Activated effector memory CD4-positive, alpha-beta T cell treated with anti-CD3 and anti-CD28 coated beads, Interleukin-2, amount 50 U/mL, for 16 hours (primary cell): ENCODE measurements at regions not wholly inside any gene's neighbourhood (a gene's known extent, or its start where the extent isn't known, plus 50 kb on each side); places are given as distances from the start of the nearest gene placed in this dataset.

ENCODE experiments used
- DNase-seq: peaks from one replicate; pipeline ENCODE4 v3.0.0-alpha.2; 2020

GRCh38 chr13:40328091-40328490, 338.4 kb downstream of the FOXO1 start:
- no peak for DNase-seq

GRCh38 chr13:40329781-40330485, 336.5 kb downstream of the FOXO1 start:
- no peak for DNase-seq

DNA sequence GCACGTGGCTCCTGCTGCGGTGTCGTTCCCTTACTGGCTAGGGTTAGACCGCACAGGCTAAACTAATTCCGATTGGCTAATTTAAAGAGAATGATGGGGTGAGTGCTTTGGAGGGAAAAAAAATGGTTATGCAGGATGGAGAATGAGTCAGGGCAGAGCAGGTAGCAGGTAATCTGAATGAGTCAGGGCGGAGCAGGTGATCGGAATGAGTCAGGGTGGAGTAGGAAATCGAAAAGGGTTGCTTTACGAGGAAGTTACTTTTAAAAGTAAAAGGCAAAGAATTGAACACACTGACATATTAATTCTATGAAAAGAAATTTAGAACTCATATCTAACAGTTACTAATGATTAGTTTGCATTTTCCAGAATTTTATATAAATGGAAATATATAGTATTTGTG, 335.5 kb downstream of the FOXO1 start:
- no peak for DNase-seq

GRCh38 chr13:40331802-40332201, 334.6 kb downstream of the FOXO1 start:
- DNase-seq, result no peak

DNA sequence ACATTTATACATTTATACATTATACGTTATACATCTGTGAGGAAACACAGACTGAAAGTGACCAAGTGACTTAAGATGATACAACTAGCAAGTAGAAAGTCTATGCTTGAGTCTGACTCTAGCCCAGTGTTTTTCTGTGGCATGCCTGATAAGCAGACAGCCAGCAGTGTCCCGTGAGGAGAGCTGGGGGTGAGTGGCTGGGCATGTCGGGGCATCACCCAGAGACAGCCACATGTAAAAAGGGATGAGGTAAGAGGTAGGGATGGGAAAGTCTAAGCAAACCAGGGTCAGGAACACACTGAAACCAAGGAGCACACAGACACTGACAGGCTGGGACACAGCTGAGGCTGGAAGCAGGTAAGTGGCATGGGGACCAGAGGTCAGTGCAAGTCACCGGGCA, 333.2 kb downstream of the FOXO1 start:
- no peak for DNase-seq

GRCh38 chr13:40334031-40334430, 332.4 kb downstream of the FOXO1 start:
- DNase-seq, result no peak

- DNase-seq, result no peak
These were observed 331.8 kb downstream of the FOXO1 start for GRCh38 chr13:40334616-40335015.

- no peak for DNase-seq
These were observed 329.9 kb downstream of the FOXO1 start for GRCh38 chr13:40336228-40337221.

DNA sequence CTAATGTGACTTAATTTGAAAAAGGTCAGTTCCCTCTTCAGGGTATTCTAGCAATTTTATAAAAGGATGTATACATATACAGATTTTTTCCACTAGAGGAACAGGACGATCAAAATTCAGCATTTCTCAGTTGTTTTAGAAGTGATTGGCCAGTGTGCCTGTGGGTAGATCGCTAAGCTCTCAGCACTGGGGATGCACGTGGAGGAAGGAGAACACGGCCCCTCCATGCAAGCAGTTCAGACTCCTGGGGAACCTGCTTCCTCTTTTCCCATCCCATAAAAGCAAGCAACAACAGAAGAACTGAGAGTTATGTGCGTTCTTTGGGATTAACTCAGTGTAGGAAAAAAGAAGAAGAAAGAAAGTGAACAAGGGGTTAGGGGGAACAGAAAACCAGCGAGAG, 328.8 kb downstream of the FOXO1 start:
- DNase-seq, result no peak

DNA sequence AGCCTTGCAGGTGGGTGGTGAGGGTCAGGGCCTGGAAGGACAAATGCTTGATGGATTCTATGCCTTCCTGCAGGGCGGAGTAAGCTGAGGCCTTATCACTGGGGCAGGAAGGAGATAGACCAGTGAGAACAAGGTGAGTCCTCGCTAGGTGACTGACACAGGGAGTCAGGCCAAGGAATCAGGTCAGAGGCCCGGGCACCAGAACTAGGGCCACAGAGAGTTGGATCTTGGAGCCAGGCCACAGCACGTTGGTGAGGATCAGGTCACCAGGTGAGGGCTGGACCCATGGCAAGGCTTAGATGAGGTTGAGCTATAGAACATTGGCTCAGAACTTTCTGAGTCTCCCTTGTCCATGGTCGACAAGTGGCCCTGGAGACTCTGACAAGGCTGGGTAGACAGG, 328.2 kb downstream of the FOXO1 start:
- no peak for DNase-seq

GRCh38 chr13:40340368-40341095, 325.9 kb downstream of the FOXO1 start:
- no peak for DNase-seq

DNA sequence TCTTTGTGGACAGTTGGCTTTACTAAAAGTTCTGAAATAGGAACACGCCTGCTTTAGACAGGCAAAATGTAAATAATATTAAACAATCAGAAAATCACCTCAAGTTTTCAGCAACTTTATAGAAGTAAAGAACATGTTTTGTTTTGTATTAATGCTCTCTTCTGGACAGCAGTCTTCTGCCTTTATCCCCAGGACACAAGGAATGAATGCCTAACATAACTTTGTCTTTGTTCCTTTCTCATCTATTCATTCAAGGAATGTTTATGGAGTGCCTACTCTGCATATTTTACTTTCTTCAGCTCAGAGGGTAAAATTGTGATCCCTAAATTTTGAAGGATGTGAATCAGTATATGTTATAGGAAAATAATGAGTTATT, 325.4 kb downstream of the FOXO1 start:
- no peak for DNase-seq

GRCh38 chr13:40341501-40341900, 324.9 kb downstream of the FOXO1 start:
- no peak for DNase-seq

DNA sequence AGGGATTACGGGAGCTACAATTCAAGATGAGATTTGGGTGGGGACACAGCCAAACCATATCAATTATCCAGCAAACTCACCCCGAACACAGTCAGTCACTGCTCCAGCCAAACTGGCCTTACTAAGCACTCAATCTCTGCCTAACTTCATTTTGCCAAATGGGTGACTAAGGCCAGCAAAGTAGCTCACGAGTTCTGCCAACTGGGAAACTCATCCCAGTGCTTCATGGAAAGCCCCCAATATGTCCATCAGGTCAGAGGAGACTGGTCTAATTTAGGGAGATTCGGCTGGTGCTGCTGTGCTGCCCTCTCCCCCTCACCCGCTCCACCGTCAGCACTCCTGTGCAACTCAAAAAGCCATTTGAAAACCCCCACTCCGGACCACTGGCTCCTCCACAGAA, 324.0 kb downstream of the FOXO1 start:
- DNase-seq, result no peak

DNA sequence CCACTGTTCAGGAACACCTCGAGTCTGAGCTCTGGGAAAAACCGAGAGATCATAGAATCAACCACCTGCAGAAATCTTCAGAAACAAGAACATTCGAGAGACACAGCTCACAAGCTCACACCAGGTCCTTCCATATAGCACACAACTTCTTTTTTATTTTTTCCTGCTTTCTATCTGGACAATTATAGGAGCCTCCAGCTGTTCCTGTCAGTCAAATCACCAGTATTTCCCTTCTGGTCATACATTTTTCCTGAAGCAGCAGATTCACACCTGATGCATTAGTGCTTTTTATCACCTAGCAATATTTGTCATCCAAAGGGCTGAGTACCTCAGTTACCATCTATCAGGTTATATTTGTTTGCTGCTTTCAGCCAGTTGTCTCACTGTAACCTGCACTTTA, 323.5 kb downstream of the FOXO1 start:
- no peak for DNase-seq

- no peak for DNase-seq
These were observed 322.7 kb downstream of the FOXO1 start for GRCh38 chr13:40343550-40344269.

DNA sequence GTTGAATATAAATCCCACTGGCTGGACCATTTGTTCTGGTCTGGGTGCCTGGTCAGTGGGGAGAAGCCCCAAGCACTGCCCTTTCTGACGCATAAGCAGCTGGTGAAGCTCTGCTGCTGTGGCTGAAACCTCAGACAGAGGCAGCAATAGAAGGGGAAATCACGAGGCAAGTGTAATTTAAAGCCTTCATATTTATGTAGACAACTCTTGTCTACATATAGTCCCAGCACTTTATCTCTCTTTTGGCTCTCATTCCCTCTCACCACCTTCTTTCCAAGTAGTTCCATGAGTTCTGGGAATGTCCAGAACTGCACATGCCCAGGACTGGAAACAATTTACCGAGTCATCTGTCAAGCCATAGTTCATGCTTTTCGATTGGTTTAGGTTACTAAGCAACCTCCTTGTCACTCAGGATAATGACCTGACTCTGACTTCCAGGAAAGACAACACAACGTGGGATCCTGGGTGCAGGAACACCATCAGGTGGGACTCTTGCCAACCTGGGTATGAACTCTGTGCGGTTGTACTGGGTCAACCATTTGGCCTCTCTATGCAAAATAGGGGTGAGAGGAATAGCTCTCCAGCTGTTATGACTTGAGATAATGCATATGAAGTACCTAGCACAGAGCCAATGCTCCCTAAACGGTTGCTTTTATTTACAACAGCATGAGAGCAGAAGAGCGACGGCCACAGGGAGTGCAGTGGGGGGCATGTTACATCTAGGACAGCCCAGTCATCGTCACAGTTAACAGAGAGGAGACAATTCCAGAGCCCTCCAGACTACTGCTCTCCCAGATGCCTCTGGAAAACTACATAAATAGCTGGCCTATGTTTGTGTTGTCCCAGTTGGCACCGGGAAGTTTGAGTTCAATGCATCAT, 321.9 kb downstream of the FOXO1 start:
- no peak for DNase-seq

DNA sequence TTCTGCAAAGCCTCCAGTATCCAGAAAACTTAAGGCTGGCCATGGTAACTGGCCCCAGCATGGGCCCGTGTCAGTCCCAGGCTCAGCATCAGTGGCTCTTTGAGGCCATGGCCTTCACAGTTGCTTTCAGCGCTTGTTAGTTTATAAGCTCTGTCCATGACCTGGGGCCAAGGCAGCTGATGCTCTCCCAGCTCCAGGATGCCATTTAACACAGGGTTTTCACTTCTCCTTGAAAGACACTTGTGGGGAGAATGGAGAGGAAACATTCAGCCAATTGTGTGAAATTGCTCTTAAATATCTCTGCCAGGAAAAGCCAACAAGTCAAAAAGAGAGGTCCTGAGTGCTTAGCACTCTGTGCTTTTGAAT, 321.3 kb downstream of the FOXO1 start:
- no peak for DNase-seq

GRCh38 chr13:40345654-40346372, 320.6 kb downstream of the FOXO1 start:
- DNase-seq, result no peak

DNA sequence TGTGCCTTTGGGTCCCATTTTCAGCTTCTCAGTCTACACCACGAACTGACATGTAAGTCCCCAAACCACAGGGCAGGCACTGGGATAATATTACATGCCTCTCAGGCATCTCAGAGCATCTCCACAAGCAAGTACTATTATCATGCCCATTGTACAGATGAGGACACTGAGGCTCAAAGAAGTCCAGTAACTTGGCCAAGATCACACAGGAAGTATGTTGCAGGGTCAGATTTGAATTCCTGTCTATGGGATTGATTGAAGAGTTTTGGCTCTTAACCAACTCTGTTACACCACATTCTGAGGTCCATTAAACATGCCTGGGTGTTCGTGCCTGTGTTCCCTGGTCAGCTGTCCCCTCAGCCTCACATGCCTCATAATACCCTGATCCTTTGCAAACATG, 319.8 kb downstream of the FOXO1 start:
- no peak for DNase-seq

DNA sequence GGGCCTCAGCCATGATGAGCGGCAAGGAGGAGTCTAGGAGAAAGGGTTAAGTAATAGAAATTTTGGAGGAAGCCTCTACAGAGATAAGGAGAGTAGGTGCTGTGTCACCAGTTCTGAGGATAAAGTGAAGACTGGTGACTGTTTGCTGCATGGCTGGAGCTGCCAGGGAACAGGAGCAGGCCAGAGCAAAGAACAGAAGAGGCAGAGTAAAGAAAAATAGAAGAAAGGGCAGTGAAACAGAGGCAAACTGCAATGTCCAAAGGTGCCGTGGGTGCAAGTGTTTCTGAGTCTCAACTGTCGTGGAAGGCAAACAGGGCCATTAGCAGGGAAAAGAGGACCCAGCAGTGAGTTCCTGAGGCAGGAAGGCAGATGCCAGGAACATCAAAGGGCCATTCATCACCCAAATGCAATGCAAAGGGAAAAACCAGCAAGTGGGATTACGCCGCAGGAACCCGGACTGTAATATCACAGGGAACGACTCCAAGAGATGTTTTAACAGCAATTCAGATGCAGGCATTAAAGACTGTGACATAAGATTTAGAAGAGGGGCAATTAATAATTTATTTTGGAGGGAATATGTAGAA, 318.3 kb downstream of the FOXO1 start:
- DNase-seq, result no peak
